ENCODE measurements at regions not wholly inside any gene's neighbourhood (a gene's known extent, or its start where the extent isn't known, plus 50 kb on each side); places are given as distances from the start of the nearest gene placed in this dataset.
A peak's percentile ranks its signal among the peaks of the same experiment; 100 is the strongest.
"Not testable (repeated sequence)": the region's sequence is repeated elsewhere in the genome, so short reads cannot be mapped to it uniquely, and the experiment has no call there.

DNA sequence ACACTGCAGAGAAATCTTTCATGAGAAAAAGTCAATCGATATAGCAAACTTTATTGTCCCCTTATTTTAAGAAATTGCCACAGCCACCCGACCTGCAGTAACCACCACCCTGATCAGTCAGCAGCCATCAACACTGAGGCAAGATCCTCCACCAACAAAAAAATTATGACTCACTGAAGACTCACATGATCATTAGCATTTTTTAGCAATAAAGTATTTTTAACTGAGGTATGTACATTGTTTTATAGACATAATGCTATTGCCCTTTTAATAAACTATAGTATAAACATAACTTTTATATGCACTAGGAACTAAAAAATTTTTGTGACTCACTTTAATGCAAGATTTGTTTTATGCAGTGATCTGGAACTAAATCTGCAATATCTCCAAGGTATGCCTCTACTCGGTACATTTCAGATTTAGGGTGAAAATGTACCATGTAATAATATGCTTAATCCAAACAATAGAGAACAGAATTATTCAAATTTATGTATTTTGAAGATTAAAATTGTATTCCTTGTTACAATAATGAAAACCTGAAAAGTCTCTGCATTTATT lies 79.2 kb upstream of the CEP126 start:
- TF ChIP-seq, protein P1, sequence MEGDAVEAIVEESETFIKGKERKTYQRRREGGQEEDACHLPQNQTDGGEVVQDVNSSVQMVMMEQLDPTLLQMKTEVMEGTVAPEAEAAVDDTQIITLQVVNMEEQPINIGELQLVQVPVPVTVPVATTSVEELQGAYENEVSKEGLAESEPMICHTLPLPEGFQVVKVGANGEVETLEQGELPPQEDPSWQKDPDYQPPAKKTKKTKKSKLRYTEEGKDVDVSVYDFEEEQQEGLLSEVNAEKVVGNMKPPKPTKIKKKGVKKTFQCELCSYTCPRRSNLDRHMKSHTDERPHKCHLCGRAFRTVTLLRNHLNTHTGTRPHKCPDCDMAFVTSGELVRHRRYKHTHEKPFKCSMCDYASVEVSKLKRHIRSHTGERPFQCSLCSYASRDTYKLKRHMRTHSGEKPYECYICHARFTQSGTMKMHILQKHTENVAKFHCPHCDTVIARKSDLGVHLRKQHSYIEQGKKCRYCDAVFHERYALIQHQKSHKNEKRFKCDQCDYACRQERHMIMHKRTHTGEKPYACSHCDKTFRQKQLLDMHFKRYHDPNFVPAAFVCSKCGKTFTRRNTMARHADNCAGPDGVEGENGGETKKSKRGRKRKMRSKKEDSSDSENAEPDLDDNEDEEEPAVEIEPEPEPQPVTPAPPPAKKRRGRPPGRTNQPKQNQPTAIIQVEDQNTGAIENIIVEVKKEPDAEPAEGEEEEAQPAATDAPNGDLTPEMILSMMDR (IDR thresholded peaks at IDR 0.05) = no peak
- H3K9me3 ChIP-seq = peaks cover 0 to 3% of the 10 kb centered on the region in 2 donors
- no peak overlapping the region for H3K4me3 ChIP-seq
- no peaks in the 10 kb centered on the region for H3K4me1 ChIP-seq
- H3K27ac ChIP-seq = no peak overlapping the region
- no peaks in the 10 kb centered on the region for H3K27me3 ChIP-seq
- no peaks in the 10 kb centered on the region for H3K36me3 ChIP-seq
- intact Hi-C loops (cut with DNase I) = no loop called here
- no peak for ATAC-seq
- no peak for DNase-seq

GRCh38 chr11:101830475-101830874 lies 84.3 kb upstream of the CEP126 start:
- H3K27me3 ChIP-seq; H3K4me1 ChIP-seq; H3K27ac ChIP-seq; ATAC-seq; intact Hi-C loops (cut with DNase I); H3K36me3 ChIP-seq; DNase-seq; H3K4me3 ChIP-seq; H3K9me3 ChIP-seq: not testable (repeated sequence)

DNA sequence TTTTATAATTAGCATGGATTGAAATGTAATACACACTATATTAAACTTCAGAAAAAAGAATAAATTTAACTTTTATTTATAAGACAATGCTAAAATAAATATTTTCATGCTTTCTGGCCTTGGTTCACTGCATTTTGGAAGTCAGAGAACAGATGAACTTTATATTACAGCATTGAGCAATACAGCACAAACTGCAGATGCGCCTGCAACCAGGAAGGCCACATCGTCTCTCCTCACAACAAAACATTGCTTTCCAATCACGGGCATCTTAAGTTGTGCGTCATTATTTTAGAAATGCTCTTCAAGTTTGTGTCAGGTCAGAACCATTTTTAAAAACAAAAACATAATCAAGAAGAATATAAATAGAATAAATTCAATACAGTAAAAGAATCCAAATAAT lies 89.3 kb upstream of the CEP126 start:
- Histone ChIP-seq H3K27ac (no peak overlapping the region), H3K9me3 (no peaks in the 10 kb centered on the region), H3K36me3 (no peaks in the 10 kb centered on the region), H3K27me3 (no peaks in the 10 kb centered on the region), H3K4me1 (no peaks in the 10 kb centered on the region), H3K4me3 (no peak overlapping the region)
- ATAC-seq (no peak), DNase-seq (peak in 1 of 4 donors; percentile 55)
- intact Hi-C loops (cut with DNase I) = no loop called here
- TF ChIP-seq, protein P1 (IDR thresholded peaks at IDR 0.05) = no peak

DNA sequence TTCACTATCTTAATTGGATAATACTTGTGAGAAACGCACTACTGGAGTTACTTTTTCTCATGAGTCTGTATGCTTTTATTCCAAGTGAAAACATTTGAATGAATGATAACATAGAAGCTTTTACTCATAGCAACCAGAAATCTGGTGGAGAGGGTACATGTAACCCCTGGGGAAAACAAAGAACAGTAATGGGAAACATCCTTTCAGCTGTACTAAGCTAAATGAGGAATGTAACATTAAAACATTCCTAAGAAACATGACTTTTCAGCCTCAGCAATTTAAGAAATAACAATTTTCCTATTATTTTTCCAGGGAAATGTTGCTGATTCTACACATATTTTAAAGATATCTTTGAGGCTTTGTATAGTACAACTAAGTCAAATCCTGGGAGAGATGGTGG lies 97.2 kb upstream of the CEP126 start:
- H3K36me3 ChIP-seq = no peaks in the 10 kb centered on the region
- TF ChIP-seq, protein P1 (IDR thresholded peaks at IDR 0.05) = no peak
- no peaks in the 10 kb centered on the region for H3K27me3 ChIP-seq
- no peak overlapping the region for H3K4me3 ChIP-seq
- H3K4me1 ChIP-seq = no peaks in the 10 kb centered on the region
- DNase-seq = no peak
- no peaks in the 10 kb centered on the region for H3K9me3 ChIP-seq
- intact Hi-C loops (cut with DNase I) = no loop called here
- no peak for ATAC-seq
- H3K27ac ChIP-seq = no peak overlapping the region

GRCh38 chr11:101816613-101817012 lies 98.2 kb upstream of the CEP126 start:
- no peak for DNase-seq
- ATAC-seq = no peak
- no peak overlapping the region for H3K4me3 ChIP-seq
- no peaks in the 10 kb centered on the region for H3K27me3 ChIP-seq
- TF ChIP-seq, protein P1 (IDR thresholded peaks at IDR 0.05) = no peak
- H3K9me3 ChIP-seq = no peaks in the 10 kb centered on the region
- H3K27ac ChIP-seq = no peak overlapping the region
- H3K36me3 ChIP-seq = no peaks in the 10 kb centered on the region
- no peaks in the 10 kb centered on the region for H3K4me1 ChIP-seq
- intact Hi-C loops (cut with DNase I) = no loop called here

DNA sequence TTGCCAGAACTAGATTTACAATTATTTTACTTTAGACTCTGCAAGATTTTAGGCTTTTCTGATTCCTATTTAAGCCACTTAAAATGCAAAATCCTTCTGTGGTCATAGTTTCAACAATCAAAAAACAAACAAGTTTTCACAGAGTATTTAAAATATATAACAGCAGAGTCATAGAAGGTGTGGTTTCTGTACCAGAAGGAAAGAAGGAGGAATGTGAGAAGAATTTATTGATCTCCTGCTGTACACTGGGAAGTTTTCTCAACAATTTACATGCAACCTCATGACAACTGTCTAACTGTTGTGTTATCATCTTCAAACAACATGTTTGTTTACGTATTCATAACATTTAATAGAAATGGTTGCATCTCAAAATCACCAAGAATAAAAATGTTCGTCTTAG lies 102.3 kb upstream of the CEP126 start:
- Histone ChIP-seq H3K4me3 (no peak overlapping the region), H3K27me3 (no peaks in the 10 kb centered on the region), H3K27ac (no peak overlapping the region), H3K36me3 (no peaks in the 10 kb centered on the region), H3K9me3 (no peaks in the 10 kb centered on the region), H3K4me1 (no peaks in the 10 kb centered on the region)
- TF ChIP-seq, protein P1 (IDR thresholded peaks at IDR 0.05) = no peak
- DNase-seq (no peak), ATAC-seq (no peak)
- intact Hi-C loops (cut with DNase I) = no loop called here

Measured in left lung (tissue), 4 donors.